DND-41 (cell line): ENCODE measurements at regions not wholly inside any gene's neighbourhood (a gene's known extent, or its start where the extent isn't known, plus 50 kb on each side); places are given as distances from the start of the nearest gene placed in this dataset.

Experiments
- ATAC-seq: fragments of 200-7000 bp; cut with Tn5 transposase; 3 replicates; pipeline ENCODE4 v1.9.1; 2021; ENCODE audit warnings: low read depth; ENCODE audit not compliant: insufficient read depth
- DNase-seq: peaks from one replicate; pipeline ENCODE4 v3.0.0-alpha.2; 2020
- H2AFZ ChIP-seq: 2 replicates; pipeline ENCODE4 v1.6.0; 2012; ENCODE audit warnings: low read depth, low read length
- H3K27ac ChIP-seq: 2 replicates; pipeline ENCODE4 v1.5.1; 2012; ENCODE audit warnings: low read length, inconsistent platforms
- H3K27me3 ChIP-seq: fragments of 200-600 bp; sonication (generic); 2 replicates; pipeline ENCODE4 v1.6.0; 2012; ENCODE audit warnings: low read length, mild to moderate bottlenecking, inconsistent platforms; ENCODE audit not compliant: insufficient read depth, poor library complexity
- H3K36me3 ChIP-seq: 2 replicates; pipeline ENCODE4 v1.5.1; 2012; ENCODE audit warnings: low read length, inconsistent platforms; ENCODE audit not compliant: insufficient read depth
- H3K4me1 ChIP-seq: 2 replicates; pipeline ENCODE4 v1.5.1; 2012; ENCODE audit warnings: mild to moderate bottlenecking, low read length; ENCODE audit not compliant: insufficient read depth
- H3K4me2 ChIP-seq: 2 replicates; pipeline ENCODE4 v1.6.0; 2012; ENCODE audit warnings: mild to moderate bottlenecking, moderate library complexity, low read length, inconsistent platforms; ENCODE audit not compliant: insufficient read depth
- H3K4me3 ChIP-seq, 2 experiments: fragments of 200-600 bp in 1 of 2; shearing (Covaris generic) in 1 of 2; 2 replicates each; pipeline ENCODE4 v1.5.1; 2012 to 2016; ENCODE audit warnings: inconsistent platforms in 2 of 2, low read length in 2 of 2, mild to moderate bottlenecking in 2 of 2, low read depth in 1 of 2, moderate library complexity in 1 of 2
- H3K79me2 ChIP-seq: 2 replicates; pipeline ENCODE4 v1.6.0; 2012; ENCODE audit warnings: low read length, inconsistent platforms; ENCODE audit not compliant: insufficient read depth
- H3K9ac ChIP-seq: 2 replicates; pipeline ENCODE4 v1.6.0; 2012; ENCODE audit warnings: low read depth, mild to moderate bottlenecking, inconsistent platforms, low read length, moderate library complexity
- H3K9me3 ChIP-seq: 2 replicates; pipeline ENCODE4 v1.5.1; 2012; ENCODE audit warnings: low read length, moderate library complexity, mild to moderate bottlenecking, inconsistent platforms; ENCODE audit not compliant: insufficient read depth, severe bottlenecking
- H4K20me1 ChIP-seq: 2 replicates; pipeline ENCODE4 v1.6.0; 2012; ENCODE audit warnings: low read length; ENCODE audit not compliant: insufficient read depth
- EZH2 ChIP-seq: IDR thresholded peaks from 3 replicates; pipeline ENCODE4 v1.6.1; 2012; ENCODE audit warnings: borderline replicate concordance, low read depth, mild to moderate bottlenecking, moderate library complexity, low read length, inconsistent platforms; ENCODE audit not compliant: severe bottlenecking
- TF ChIP-seq, protein P1 (sequence below): IDR thresholded peaks from 2 replicates; pipeline ENCODE4 v1.5.1; 2012; ENCODE audit warnings: borderline replicate concordance, low read length, moderate library complexity, mild to moderate bottlenecking; ENCODE audit not compliant: poor library complexity, severe bottlenecking; ENCODE audit errors: extremely low read depth

DNA sequence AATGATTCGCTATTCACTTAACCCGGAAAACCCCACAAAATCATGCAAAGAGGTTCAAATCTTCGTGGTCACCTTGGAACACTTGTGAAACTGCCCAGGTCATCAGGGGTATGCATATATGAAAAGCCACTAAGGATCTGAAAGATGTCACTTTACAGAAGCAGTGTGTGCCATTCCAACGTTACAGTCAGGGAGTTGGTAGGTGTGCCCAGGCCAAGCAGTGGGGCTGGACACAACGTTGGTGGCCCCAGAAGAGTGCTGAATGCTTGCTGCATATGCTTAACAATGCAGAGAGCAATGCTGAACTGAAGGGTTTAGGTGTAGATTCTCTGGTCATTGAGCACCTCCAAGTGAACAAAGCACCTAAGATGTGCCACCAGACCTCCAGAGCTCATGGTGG lies 51.1 kb upstream of the EIF5 start:
- no peaks in the 10 kb centered on the region for H3K4me1 ChIP-seq
- H3K27me3 ChIP-seq: peaks cover 3% of the 10 kb centered on the region
- DNase-seq: no peak
- no peaks in the 10 kb centered on the region for H3K36me3 ChIP-seq
- no peak for TF ChIP-seq EZH2
- TF ChIP-seq, protein P1, sequence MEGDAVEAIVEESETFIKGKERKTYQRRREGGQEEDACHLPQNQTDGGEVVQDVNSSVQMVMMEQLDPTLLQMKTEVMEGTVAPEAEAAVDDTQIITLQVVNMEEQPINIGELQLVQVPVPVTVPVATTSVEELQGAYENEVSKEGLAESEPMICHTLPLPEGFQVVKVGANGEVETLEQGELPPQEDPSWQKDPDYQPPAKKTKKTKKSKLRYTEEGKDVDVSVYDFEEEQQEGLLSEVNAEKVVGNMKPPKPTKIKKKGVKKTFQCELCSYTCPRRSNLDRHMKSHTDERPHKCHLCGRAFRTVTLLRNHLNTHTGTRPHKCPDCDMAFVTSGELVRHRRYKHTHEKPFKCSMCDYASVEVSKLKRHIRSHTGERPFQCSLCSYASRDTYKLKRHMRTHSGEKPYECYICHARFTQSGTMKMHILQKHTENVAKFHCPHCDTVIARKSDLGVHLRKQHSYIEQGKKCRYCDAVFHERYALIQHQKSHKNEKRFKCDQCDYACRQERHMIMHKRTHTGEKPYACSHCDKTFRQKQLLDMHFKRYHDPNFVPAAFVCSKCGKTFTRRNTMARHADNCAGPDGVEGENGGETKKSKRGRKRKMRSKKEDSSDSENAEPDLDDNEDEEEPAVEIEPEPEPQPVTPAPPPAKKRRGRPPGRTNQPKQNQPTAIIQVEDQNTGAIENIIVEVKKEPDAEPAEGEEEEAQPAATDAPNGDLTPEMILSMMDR: no peak
- no peak overlapping the region for H3K27ac ChIP-seq
- ATAC-seq: no peak
- no peak overlapping the region for H3K4me3 ChIP-seq
- H3K4me2 ChIP-seq: no peak overlapping the region
- H4K20me1 ChIP-seq: no peaks in the 10 kb centered on the region
- H3K79me2 ChIP-seq: no peaks in the 10 kb centered on the region
- H3K9me3 ChIP-seq: no peaks in the 10 kb centered on the region
- no peak overlapping the region for H2AFZ ChIP-seq
- no peak overlapping the region for H3K9ac ChIP-seq

DNA sequence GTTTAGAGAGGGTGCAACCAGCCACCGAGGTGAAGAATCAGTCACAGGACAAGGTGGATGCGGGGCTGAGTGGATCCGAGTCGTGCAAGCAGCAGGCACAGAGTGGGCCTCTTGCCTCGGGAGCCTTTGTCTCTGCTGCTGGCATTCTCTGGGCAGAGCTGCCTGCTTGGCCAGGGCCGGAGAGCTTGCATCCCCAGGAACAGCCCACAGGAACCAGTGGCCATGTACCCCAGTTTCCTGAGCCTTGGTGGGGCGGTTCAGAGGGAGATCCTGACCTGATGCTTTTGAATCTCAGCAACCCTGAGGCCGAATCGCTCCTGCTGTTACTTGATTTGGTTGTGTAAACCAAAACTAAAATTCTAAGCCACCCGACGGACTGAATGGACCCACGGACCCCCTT lies 50.1 kb upstream of the EIF5 start:
- Histone ChIP-seq H3K27me3 (peaks cover 3% of the 10 kb centered on the region), H3K27ac (no peak overlapping the region), H3K79me2 (no peaks in the 10 kb centered on the region), H3K9ac (no peak overlapping the region), H3K4me1 (no peaks in the 10 kb centered on the region), H3K9me3 (no peaks in the 10 kb centered on the region), H3K4me2 (no peak overlapping the region), H3K36me3 (no peaks in the 10 kb centered on the region), H3K4me3 (no peak overlapping the region), H2AFZ (no peak overlapping the region), H4K20me1 (no peaks in the 10 kb centered on the region)
- DNase-seq (no peak), ATAC-seq (no peak)
- TF ChIP-seq, protein P1: no peak
- no peak for TF ChIP-seq EZH2
